NCI-H748 (cell line): ENCODE measurements at regions not wholly inside any gene's neighbourhood (a gene's known extent, or its start where the extent isn't known, plus 50 kb on each side); places are given as distances from the start of the nearest gene placed in this dataset.

Experiments
- DNase-seq: peaks from one replicate; lab custom pipeline; 2025; ENCODE audit not compliant: unreplicated experiment; lab: John Stamatoyannopoulos, UW

GRCh38 chr2:611519-611918 lies 65.7 kb downstream of the TMEM18 start:
- DNase-seq = no peak

GRCh38 chr2:610491-610890 lies 66.7 kb downstream of the TMEM18 start:
- no peak for DNase-seq

DNA sequence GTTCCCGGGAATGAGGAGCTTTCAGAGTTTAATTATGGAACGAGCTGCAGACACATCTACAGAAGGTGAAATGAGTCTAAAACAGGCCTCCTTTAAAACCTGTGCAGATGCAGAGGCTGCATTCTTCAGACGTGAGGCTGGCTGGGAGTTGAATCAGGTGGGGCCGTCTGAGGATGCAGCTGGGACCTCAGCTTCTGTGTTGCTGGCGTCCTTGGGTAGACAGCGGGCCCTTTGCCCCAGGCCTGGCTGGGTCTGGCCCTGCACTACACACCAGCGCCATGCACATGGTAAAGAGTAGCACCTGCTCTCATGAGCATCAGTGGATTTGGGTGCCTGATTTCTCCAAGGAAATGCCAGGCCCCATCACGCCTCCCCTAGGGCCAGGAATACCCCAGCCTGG lies 67.3 kb downstream of the TMEM18 start:
- DNase-seq = no peak

DNA sequence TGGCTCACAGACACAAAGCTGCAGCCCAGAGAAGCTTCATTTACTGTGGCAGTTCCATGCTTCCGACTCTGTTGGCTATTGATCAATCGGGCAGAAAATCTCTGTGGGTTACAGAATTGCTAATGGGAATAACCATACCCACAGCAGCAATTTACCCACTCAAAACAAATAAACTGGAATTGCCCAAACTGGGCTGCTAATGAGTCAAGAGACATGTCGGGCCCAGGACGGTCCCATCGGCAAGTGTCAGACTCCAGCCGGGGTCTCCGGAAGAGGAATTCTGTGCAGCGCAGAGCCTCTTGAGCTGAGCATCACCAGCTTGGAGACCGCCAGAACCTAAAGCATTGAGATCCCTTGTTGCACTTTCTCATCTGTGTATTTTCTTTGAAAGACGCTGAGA lies 67.8 kb downstream of the TMEM18 start:
- no peak for DNase-seq

GRCh38 chr2:608711-609110 lies 68.5 kb downstream of the TMEM18 start:
- DNase-seq = no peak

DNA sequence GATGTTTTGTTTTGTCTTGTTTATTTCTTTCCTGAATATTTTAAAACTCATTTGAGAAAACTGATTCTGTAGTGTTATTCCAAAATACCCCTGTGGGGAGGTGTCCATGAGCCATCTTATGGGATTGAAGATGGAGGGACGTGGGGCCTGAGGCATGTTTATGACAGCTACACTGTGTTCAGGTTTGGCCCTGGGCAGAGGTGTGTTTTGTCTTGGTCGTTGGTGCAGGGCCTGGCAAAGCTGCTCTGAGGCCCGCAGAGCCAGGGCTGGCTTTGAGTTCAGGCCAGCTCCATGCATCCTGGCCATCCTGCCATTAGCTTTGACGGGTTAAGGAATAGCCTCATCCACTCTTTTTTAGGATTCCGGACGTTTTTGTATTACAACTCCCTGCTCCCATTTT lies 68.9 kb downstream of the TMEM18 start:
- DNase-seq = no peak

DNA sequence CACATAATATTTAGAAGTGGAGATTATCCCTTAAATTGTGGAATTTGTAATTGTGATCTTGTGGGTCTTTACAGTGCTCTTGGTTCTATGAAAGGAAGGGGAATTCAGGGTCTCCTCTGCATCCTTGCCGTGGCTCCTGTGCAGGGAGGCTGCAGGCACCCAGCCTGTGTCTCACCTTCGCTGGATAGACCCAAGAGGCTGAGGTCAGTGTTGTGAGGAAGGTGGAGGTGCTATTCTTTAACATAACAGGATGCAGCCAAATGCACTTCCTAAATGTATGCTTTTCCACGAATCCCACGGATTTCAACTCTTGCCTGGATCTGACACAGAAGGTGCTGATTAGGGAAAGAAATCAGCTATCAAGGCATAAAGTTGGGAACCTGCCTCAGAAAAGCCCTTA lies 69.5 kb downstream of the TMEM18 start:
- no peak for DNase-seq

GRCh38 chr2:607172-607571 lies 70.0 kb downstream of the TMEM18 start:
- no peak for DNase-seq

DNA sequence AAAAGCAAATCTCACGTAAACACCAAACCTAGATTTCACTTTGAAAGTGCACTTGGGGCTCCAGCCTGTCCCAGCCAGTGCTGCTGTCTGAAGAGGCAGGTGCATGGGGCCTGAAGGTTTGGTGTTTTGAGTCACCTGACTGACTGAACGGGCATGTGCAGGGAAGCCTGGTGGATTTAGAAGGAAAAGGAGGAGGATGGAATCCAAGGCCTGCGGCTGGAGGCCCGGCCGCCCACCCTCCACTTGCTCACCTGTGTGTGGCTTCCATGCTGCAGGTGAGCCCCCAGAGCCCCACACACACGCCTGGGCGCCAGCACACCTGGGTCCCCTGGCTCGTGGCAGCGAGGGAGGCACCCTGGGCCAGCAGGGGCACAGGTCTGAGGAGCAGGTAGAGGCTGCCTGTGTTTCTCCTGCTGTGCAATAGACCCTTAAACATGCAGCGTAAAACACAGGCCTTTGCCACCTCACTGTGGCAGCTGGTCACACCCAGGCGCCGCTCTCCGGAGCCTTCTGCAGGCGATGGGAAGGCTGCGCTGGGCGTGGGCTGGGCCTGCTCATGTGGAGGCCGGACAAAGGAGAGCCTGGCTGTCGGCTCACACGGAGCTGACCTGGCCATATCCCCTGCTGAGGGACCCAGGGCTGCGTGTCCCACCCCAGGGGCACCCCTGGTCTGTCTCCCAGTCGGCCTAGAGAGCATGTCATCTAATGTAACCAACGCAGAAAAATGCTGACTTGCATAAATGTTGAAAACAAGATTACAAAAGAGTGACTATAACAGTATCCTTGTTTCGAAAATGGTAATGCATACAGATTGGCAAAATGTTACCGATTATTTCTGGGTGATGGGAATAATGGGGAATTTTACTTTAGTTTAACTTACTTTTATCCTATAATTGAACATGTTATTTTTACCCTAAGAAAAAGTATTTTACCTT lies 71.3 kb downstream of the TMEM18 start:
- DNase-seq = no peak

DNA sequence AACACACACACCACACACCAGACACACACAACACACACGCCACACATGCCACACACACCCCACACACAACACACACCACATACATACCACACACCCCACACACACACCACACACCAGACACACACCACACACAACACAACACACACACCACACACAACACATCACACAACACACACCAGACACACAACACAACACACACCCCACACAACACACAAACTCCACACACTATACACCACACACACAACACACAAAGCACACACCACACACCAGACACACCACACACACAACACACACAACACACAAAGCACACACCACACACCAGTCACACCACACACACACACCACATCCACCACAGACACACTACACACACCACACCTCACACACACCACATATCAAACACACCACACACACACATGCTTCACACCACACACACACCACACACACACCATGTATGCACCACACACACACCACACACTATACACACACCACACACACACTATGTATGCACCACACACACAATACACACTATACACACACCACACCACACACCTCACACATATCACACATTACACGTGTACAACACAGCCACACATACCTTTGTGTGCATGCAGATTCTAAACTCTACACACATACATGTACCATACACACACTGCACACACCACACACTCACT lies 72.2 kb downstream of the TMEM18 start:
- no peak for DNase-seq

GRCh38 chr2:604385-604784 lies 72.8 kb downstream of the TMEM18 start:
- no peak for DNase-seq

GRCh38 chr2:603869-604268 lies 73.3 kb downstream of the TMEM18 start:
- DNase-seq = no peak

GRCh38 chr2:603427-603826 lies 73.8 kb downstream of the TMEM18 start:
- no peak for DNase-seq

DNA sequence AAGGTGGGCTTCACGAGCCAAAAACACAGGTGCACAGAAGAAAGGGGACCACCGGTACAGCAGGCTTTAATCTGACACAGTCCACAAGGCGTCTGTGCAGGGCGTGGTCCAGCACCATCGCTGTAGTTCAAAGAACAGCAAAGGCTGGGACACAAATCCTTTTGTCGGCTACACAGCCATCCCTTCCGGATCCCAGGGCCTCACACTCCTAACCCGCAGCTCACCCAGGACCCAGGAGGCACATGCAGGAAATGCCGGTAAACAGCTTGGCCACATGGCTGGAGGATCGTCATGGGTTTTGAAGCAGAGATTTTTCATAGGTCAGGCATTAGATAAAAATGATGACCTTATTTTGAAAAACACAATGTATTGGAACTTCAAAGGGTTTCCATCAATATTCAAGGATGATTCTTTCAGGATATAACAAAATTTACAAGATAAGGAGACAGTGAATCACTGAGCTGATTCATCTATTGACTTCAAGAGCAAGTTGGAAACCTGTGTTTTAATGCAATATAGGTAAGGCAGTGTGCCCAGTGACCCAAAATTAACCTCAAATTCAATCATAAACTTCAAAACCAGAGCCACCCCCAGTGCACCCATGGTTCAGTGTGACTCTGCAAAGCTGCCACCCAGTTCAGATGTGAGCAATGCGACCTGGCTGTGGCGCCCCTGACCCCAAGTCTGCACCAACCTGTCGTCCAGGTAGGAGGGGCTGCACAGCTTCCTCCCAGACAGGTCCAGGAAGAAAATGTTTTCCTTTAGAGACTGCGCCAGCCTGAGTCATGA lies 74.4 kb downstream of the TMEM18 start:
- no peak for DNase-seq

- DNase-seq = no peak
Measured at GRCh38 chr2:601806-602455, 75.3 kb downstream of the TMEM18 start.

- DNase-seq = no peak
Measured at GRCh38 chr2:601387-601698, 75.9 kb downstream of the TMEM18 start.

DNA sequence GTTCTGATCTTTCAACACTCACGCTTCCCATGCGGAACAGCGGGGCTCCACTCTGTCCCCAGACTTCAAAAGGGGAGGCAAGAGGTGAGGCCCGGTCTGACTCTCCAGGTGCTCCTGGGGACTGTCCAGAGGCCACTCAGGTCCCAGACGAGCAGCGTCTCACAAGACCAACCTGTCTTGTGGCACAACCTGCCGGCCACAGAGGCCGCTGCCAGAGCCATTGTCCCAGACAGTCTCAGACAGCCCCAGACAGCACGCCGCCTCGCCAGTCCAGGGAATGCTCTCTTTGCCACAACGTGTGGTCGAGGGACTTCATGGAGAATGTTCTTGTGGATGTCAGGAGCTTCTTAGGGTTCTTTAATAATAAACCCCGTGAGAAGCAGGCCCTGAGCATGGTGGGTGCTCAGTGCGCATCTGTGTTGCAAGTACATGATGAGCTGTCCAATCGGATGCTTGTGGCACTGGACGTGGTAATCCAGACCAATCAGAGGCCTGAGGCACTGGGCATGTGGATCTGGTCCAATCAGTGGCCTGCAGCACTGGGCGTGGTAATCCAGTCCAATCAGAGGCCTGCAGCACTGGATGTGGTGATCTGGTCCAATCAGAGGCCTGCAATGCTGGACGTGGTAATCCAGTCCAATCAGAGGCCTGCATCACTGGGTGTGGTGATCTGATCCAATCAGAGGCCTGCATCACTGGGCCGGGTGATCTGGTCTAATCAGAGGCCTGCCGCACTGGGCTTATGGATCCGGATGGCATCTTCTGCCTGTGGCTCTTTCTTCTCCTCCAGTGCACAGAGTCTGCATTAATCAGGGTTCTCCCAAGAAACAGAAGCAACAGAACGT lies 76.4 kb downstream of the TMEM18 start:
- no peak for DNase-seq

GRCh38 chr2:599601-600000 lies 77.6 kb downstream of the TMEM18 start:
- DNase-seq = no peak

DNA sequence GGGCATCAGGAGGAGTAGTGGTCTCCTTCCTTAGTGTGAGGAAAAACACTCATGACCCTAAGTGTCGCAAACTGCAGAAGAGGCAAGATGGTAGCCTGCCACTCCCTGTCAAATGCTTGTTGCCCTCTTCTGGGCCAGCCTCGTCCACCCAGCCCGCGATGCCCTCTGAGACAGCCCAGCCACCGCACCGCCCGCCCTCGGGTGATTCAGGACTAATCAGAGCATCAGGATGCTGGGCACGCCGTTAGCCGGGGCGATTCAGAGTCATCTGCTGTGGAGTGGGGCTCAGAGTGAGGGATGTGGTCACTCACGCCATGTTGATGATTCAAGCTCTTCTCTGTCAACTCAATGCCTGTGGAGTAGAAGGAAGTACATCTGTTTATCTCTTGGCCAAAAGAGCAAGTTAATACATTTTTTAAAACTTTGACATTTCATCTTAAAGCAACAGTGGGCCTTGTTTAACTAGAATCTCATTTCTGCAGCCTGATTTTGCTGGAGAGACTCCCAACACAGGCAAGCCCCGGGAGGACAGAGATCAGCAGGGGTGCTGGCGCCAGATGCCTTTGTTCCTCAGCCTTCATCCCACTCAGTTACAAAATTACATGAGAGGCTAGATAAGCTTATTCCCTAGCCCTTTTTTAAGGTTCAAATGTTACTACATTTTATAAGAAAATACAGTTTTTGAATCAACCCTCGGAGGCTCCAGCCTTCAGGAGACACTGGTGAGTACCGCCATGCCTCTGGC lies 79.0 kb downstream of the TMEM18 start:
- no peak for DNase-seq
